ENCODE measurements at regions not wholly inside any gene's neighbourhood (a gene's known extent, or its start where the extent isn't known, plus 50 kb on each side); places are given as distances from the start of the nearest gene placed in this dataset.
A peak's percentile ranks its signal among the peaks of the same experiment; 100 is the strongest.
"Not testable (repeated sequence)": the region's sequence is repeated elsewhere in the genome, so short reads cannot be mapped to it uniquely, and the experiment has no call there.

DNA sequence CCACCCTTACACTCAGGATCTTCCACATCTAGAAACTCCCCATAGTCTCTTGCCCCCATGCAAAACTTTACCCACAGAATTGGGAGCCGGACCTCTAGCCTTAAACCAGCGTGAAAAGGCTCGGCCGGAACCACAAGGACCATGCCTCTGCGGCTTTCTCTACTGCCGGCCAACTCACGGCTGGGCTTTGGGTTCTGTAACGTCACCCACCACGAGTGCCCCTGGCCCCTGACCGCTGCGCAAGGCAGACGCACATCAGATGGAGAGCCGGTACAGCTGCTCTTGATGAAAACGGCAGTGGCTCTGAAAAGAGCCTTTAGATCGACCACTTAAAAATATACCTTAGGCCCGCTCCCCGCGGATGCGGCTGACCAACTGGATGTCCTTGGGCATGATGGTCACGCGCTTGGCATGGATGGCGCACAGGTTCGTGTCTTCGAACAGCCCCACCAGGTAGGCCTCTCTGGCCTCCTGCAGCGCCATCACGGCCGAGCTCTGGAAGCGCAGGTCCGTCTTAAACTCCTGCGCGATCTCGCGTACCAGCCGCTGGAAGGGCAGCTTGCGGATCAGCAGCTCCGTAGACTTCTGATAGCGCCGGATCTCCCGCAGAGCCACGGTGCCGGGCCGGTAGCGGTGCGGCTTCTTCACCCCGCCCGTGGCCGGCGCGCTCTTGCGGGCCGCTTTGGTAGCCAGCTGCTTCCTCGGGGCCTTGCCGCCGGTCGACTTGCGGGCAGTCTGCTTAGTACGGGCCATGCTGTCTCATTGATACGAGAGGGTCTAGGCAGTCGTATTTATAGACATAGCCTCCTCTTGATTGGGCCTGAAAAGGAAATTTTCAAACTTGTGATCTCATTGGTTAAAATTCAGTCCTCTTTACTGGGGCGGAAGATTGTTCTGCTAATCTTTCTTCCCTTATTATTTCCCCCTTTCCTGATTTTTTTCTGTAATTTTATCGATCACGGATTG, 66.3 kb downstream of the FAM72C start:
- TF ChIP-seq POLR2AphosphoS5 (IDR thresholded peaks at IDR 0.05; ENCODE audit: low read depth, low read length) (peak; percentile 74), TAF1 (IDR thresholded peaks at IDR 0.05; ENCODE audit: borderline replicate concordance, low read depth, low read length) (0 out of 2 replicates have a peak, but pooled peaks have one; percentile 30)
- TF ChIP-seq, protein P1, sequence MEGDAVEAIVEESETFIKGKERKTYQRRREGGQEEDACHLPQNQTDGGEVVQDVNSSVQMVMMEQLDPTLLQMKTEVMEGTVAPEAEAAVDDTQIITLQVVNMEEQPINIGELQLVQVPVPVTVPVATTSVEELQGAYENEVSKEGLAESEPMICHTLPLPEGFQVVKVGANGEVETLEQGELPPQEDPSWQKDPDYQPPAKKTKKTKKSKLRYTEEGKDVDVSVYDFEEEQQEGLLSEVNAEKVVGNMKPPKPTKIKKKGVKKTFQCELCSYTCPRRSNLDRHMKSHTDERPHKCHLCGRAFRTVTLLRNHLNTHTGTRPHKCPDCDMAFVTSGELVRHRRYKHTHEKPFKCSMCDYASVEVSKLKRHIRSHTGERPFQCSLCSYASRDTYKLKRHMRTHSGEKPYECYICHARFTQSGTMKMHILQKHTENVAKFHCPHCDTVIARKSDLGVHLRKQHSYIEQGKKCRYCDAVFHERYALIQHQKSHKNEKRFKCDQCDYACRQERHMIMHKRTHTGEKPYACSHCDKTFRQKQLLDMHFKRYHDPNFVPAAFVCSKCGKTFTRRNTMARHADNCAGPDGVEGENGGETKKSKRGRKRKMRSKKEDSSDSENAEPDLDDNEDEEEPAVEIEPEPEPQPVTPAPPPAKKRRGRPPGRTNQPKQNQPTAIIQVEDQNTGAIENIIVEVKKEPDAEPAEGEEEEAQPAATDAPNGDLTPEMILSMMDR (IDR thresholded peaks at IDR 0.05): peak; percentile 29; the same call in 1 of the 2 replicates
- not testable (repeated sequence) for TF ChIP-seq RFX5 (IDR thresholded peaks at IDR 0.05; ENCODE audit: low read length); EP300 (IDR thresholded peaks at IDR 0.05; ENCODE audit: borderline replicate concordance in 1 of 2, low read depth in 1 of 2, low read length in 1 of 2); EZH2phosphoT487 (IDR thresholded peaks at IDR 0.05; ENCODE audit: borderline replicate concordance, low read depth); RCOR1 (IDR thresholded peaks at IDR 0.05; ENCODE audit: low read length); YY1 (IDR thresholded peaks at IDR 0.05; ENCODE audit: low read depth); MEF2A (IDR thresholded peaks at IDR 0.05; ENCODE audit: borderline replicate concordance, low read depth)
- TF ChIP-seq, protein P2, sequence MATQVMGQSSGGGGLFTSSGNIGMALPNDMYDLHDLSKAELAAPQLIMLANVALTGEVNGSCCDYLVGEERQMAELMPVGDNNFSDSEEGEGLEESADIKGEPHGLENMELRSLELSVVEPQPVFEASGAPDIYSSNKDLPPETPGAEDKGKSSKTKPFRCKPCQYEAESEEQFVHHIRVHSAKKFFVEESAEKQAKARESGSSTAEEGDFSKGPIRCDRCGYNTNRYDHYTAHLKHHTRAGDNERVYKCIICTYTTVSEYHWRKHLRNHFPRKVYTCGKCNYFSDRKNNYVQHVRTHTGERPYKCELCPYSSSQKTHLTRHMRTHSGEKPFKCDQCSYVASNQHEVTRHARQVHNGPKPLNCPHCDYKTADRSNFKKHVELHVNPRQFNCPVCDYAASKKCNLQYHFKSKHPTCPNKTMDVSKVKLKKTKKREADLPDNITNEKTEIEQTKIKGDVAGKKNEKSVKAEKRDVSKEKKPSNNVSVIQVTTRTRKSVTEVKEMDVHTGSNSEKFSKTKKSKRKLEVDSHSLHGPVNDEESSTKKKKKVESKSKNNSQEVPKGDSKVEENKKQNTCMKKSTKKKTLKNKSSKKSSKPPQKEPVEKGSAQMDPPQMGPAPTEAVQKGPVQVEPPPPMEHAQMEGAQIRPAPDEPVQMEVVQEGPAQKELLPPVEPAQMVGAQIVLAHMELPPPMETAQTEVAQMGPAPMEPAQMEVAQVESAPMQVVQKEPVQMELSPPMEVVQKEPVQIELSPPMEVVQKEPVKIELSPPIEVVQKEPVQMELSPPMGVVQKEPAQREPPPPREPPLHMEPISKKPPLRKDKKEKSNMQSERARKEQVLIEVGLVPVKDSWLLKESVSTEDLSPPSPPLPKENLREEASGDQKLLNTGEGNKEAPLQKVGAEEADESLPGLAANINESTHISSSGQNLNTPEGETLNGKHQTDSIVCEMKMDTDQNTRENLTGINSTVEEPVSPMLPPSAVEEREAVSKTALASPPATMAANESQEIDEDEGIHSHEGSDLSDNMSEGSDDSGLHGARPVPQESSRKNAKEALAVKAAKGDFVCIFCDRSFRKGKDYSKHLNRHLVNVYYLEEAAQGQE (IDR thresholded peaks at IDR 0.05; ENCODE audit: low read depth, low read length): not testable (repeated sequence)
